Lung (tissue), 11 donors: ENCODE measurements at regions not wholly inside any gene's neighbourhood (a gene's known extent, or its start where the extent isn't known, plus 50 kb on each side); places are given as distances from the start of the nearest gene placed in this dataset.

ENCODE experiments used
- ATAC-seq: fragments of 200-7000 bp; cut with Tn5 transposase; one replicate; pipeline ENCODE4 v1.9.1; 2020; ENCODE audit warnings: moderate number of reproducible peaks; ENCODE audit not compliant: insufficient read depth, low FRiP score
- DNase-seq, 3 donors: peaks; one replicate each; pipeline ENCODE4 v3.0.0-alpha.2; 2013 to 2017
- H3K27ac ChIP-seq, 2 donors: one replicate each; pipeline ENCODE4 v1.5.1; 2013; ENCODE audit warnings: mild to moderate bottlenecking in 2 of 2, moderate library complexity in 2 of 2, control low read depth in 1 of 2, inconsistent platforms in 1 of 2, low read depth in 1 of 2, low read length in 1 of 2
- H3K27me3 ChIP-seq, 3 donors: one replicate each; pipeline ENCODE4 v1.5.1; 2013; ENCODE audit warnings: low read length in 2 of 3; ENCODE audit not compliant: control insufficient read depth in 3 of 3, insufficient read depth in 3 of 3
- H3K36me3 ChIP-seq, 4 donors: one replicate each; pipeline ENCODE4 v1.5.1; 2013; ENCODE audit warnings: low read length in 4 of 4, mild to moderate bottlenecking in 1 of 4, moderate library complexity in 1 of 4; ENCODE audit not compliant: control insufficient read depth in 4 of 4, insufficient read depth in 4 of 4
- H3K4me1 ChIP-seq, 5 donors: one replicate each; pipeline ENCODE4 v1.5.1; 2013; ENCODE audit warnings: low read length in 5 of 5, mild to moderate bottlenecking in 2 of 5, moderate library complexity in 1 of 5; ENCODE audit not compliant: control insufficient read depth in 5 of 5, insufficient read depth in 5 of 5
- H3K4me3 ChIP-seq: one replicate; pipeline ENCODE4 v1.5.1; 2013; ENCODE audit warnings: mild to moderate bottlenecking, control low read depth, moderate library complexity
- H3K9ac ChIP-seq, 2 donors: one replicate each; pipeline ENCODE4 v1.5.1; 2013; ENCODE audit warnings: low read length in 2 of 2, control low read depth in 1 of 2; ENCODE audit not compliant: insufficient read depth in 1 of 2
- H3K9me3 ChIP-seq, 4 donors: one replicate each; pipeline ENCODE4 v1.5.1; 2013; ENCODE audit warnings: low read length in 3 of 4, mild to moderate bottlenecking in 1 of 4, moderate library complexity in 1 of 4; ENCODE audit not compliant: control insufficient read depth in 4 of 4, insufficient read depth in 3 of 4
- CTCF ChIP-seq: IDR thresholded peaks from 2 replicates; pipeline ENCODE4 v1.5.1; 2012; ENCODE audit warnings: mild to moderate bottlenecking; ENCODE audit errors: control extremely low read depth, extremely low read depth
- WGBS, 2 donors: extraction: QIAGEN DNeasy Blood & Tissue Kit; methylation state at CpG; one replicate each; pipeline ENCODE4 v1.1.7; 2013; 5-methylcytosine and 5-hydroxymethylcytosine counted together
- donor health status: control.
- donor health status: control.
- donor health status: Bipolar disorder and iron deficiency.
- donor health status: healthy.
- donor health status: DM: yes; HTN: yes; CAD: no.

GRCh38 chr4:33150525-33150910 is 2430.3 kb downstream of the PCDH7 start:
- no peak overlapping the region for H3K27ac ChIP-seq
- ATAC-seq (no peak), DNase-seq (no peak)
- H3K4me3 ChIP-seq, result no peak overlapping the region
- no peaks in the 10 kb centered on the region for H3K4me1 ChIP-seq
- no peaks in the 10 kb centered on the region for H3K36me3 ChIP-seq
- no peaks in the 10 kb centered on the region for H3K9me3 ChIP-seq
- no peak overlapping the region for H3K9ac ChIP-seq
- no peaks in the 10 kb centered on the region for H3K27me3 ChIP-seq
- no peak for TF ChIP-seq CTCF
- WGBS, 2 donors, result 76 to 81% methylated on average over 3 of the region's 3 CpGs

- H3K9ac ChIP-seq, result no peak overlapping the region
- H3K27me3 ChIP-seq, result no peaks in the 10 kb centered on the region
- WGBS, 2 donors, result 32 to 33% methylated on average over 2 of the region's 2 CpGs
- no peak for TF ChIP-seq CTCF
- ATAC-seq, result no peak
- no peaks in the 10 kb centered on the region for H3K4me1 ChIP-seq
- H3K36me3 ChIP-seq, result no peaks in the 10 kb centered on the region
- no peak overlapping the region for H3K27ac ChIP-seq
- DNase-seq, result no peak
- H3K4me3 ChIP-seq, result no peak overlapping the region
- H3K9me3 ChIP-seq, result no peaks in the 10 kb centered on the region
These were observed 2440.0 kb downstream of the PCDH7 start for GRCh38 chr4:33160126-33160525.

GRCh38 chr4:33161202-33161601 is 2441.0 kb downstream of the PCDH7 start:
- no peak overlapping the region for H3K9ac ChIP-seq
- WGBS, 2 donors, result 96% methylated on average over 4 of the region's 4 CpGs
- no peak overlapping the region for H3K27ac ChIP-seq
- no peaks in the 10 kb centered on the region for H3K27me3 ChIP-seq
- H3K36me3 ChIP-seq, result no peaks in the 10 kb centered on the region
- no peak overlapping the region for H3K4me3 ChIP-seq
- no peaks in the 10 kb centered on the region for H3K4me1 ChIP-seq
- ATAC-seq (no peak), DNase-seq (no peak)
- H3K9me3 ChIP-seq, result no peaks in the 10 kb centered on the region
- no peak for TF ChIP-seq CTCF

GRCh38 chr4:33162122-33162521 is 2442.0 kb downstream of the PCDH7 start:
- TF ChIP-seq CTCF, result no peak

More at GRCh38 chr4:33162122-33162521, 2442.0 kb downstream of the PCDH7 start:
- Histone ChIP-seq H3K4me1 (no peaks in the 10 kb centered on the region), H3K9me3 (no peaks in the 10 kb centered on the region), H3K36me3 (no peaks in the 10 kb centered on the region), H3K4me3 (no peak overlapping the region), H3K27ac (no peak overlapping the region), H3K27me3 (no peaks in the 10 kb centered on the region), H3K9ac (no peak overlapping the region)
- DNase-seq, result no peak
- ATAC-seq, result no peak
